Pancreas (tissue), 10 donors: ENCODE measurements at regions not wholly inside any gene's neighbourhood (a gene's known extent, or its start where the extent isn't known, plus 50 kb on each side); places are given as distances from the start of the nearest gene placed in this dataset.

Source experiments
- ATAC-seq, 4 donors: fragments of 200-7000 bp; cut with Tn5 transposase; one replicate each; pipeline versions ENCODE4 v1.8.0 to v1.9.1; 2020; ENCODE audit warnings: mild to moderate bottlenecking in 4 of 4, moderate library complexity in 4 of 4
- DNase-seq, 6 donors: peaks; one replicate each; pipeline ENCODE4 v3.0.0-alpha.2; 2020
- FAIRE-seq: peaks from 2 replicates; lab custom pipeline; 2012; peaks lifted over from hg19 to GRCh38; lab: Jason Lieb, UNC
- H3K27ac ChIP-seq, 4 donors: fragments of 200-600 bp; sonication (generic); 1 replicate in 3 of 4; 2 replicates in 1 of 4; pipeline versions ENCODE4 v1.5.0 to v1.8.0; 2020
- H3K27me3 ChIP-seq, 4 donors: fragments of 200-600 bp; one replicate each; pipeline ENCODE4 v1.8.0; 2021
- H3K36me3 ChIP-seq, 3 donors: fragments of 200-600 bp; sonication (generic) in 1 of 3; one replicate each; pipeline versions ENCODE4 v1.5.0 to v1.8.0; 2020 to 2021
- H3K4me1 ChIP-seq, 3 donors: fragments of 200-600 bp; one replicate each; pipeline ENCODE4 v1.8.0; 2021
- H3K4me3 ChIP-seq, 4 donors: fragments of 200-600 bp; sonication (generic) in 2 of 4; one replicate each; pipeline versions ENCODE4 v1.5.0 to v1.8.0; 2020 to 2021
- H3K9me3 ChIP-seq, 4 donors: fragments of 200-600 bp; one replicate each; pipeline ENCODE4 v1.8.0; 2021
- CTCF ChIP-seq, 4 donors: fragments of 200-600 bp; sonication (generic) in 3 of 4; IDR thresholded peaks; one replicate each; pipeline versions ENCODE4 v1.5.0 to v1.8.0; 2021; ENCODE audit warnings: antibody characterized with exemption in 4 of 4
- WGBS, 2 donors: extraction: QIAGEN DNeasy Blood & Tissue Kit; methylation state at CpG; one replicate each; pipeline ENCODE4 v1.1.7; 2013; 5-methylcytosine and 5-hydroxymethylcytosine counted together
- intact Hi-C, 3 donors: fragments of 100-400 bp; cut with DNase I; formaldehyde crosslinking; loops; one replicate each; pipeline versions ENCODE4 v1.11.1 to v1.14.2; 2022
- donor health status: healthy with polysubstance abuse.
- donor health status: DM: no; HTN: no; CAD: no; lungs with moderate emphysema.
- donor health status: DM: no; HTN: no; CAD: no.
- donor health status: control.
- donor health status: control.
- donor health status: Bipolar disorder and iron deficiency.
- donor health status: DM: yes; HTN: yes; CAD: no.
- donor health status: DM: no; HTN: no; CAD: no.
- donor health status: DM: no; HTN: no; CAD: no.
- donor health status: DM: yes; HTN: yes; CAD: no.

DNA sequence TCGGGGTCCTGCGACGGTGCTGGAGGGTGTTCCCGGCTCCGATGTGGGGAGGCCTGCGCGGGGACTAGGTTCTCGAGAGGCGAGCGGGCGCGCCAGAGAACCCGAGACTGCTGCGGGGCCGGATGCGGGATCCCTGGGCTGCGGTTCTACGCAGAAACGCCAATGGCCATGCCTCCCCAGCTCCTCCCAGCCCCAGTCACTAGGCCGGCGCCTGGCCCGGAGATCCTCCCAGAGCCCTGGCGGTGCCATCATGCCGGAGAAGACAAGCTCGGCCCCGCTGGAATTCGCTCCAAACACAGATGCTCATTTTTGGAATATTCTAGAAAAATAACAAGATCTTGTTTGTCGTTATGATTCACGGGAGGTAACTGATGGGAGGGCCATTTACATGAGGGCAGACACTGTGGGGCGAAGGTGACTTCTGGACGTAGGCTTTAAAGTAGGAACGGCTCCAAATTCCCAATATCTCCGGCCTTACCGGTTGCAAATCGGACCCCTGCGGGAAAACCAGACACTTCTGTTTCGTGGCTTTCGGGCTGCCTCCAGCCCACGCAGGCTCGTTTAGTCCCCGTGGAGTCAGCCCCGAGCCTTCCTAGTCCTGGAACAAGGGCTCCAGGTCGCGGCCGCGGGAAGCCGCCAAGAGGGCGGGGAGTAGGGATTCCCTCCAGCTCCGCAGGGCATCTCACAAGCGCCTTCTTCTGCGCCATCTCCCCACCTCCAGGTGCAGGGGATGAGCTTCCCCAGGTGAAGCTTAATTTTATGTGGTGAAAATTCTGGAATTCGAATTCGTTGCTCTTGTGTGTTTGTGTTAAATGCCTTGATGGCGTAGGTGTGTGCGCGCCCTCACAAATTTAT, 74.8 kb upstream of the POLG start:
- Histone ChIP-seq H3K27ac (no peak overlapping the region), H3K4me3 (peak overlapping the region in 2 of 4 donors; percentile 12 to 36), H3K36me3 (no peaks in the 10 kb centered on the region), H3K27me3 (peaks cover 0 to 72% (median 13%) of the 10 kb centered on the region in 4 donors), H3K4me1 (peaks cover 0 to 17% (median 10%) of the 10 kb centered on the region in 3 donors), H3K9me3 (no peaks in the 10 kb centered on the region)
- DNase-seq (no peak), FAIRE-seq (no peak), ATAC-seq (no peak)
- TF ChIP-seq CTCF (IDR thresholded peaks at IDR 0.05): no peak
- intact Hi-C loops: no loop called here
- WGBS, 2 donors: 23% methylated on average over 56 of the region's 56 CpGs

- no peak for FAIRE-seq
- ATAC-seq: peak in 2 of 4 donors; percentile 14 to 20
- no peak for TF ChIP-seq CTCF (IDR thresholded peaks at IDR 0.05)
- Histone ChIP-seq H3K9me3 (no peaks in the 10 kb centered on the region), H3K27ac (no peak overlapping the region), H3K4me3 (peak overlapping the region in 3 of 4 donors; percentile 4 to 36 (median 12)), H3K36me3 (no peaks in the 10 kb centered on the region), H3K4me1 (peaks cover 0 to 17% (median 10%) of the 10 kb centered on the region in 3 donors), H3K27me3 (peaks cover 0 to 74% (median 13%) of the 10 kb centered on the region in 4 donors)
- intact Hi-C loops: no loop called here
- WGBS, 2 donors: 8 to 9% methylated on average over 33 of the region's 33 CpGs
- no peak for DNase-seq
Observed at GRCh38 chr15:89408372-89409183, 74.0 kb upstream of the POLG start.

GRCh38 chr15:89406940-89407607, 72.5 kb upstream of the POLG start:
- DNase-seq (no peak), ATAC-seq (peak in 1 of 4 donors; percentile 35), FAIRE-seq (no peak)
- H3K27ac ChIP-seq: no peak overlapping the region
- TF ChIP-seq CTCF (IDR thresholded peaks at IDR 0.05): no peak
- H3K4me3 ChIP-seq: peak overlapping the region in 1 of 4 donors; percentile 25
- intact Hi-C loops: no loop called here
- peaks cover 0 to 69% (median 13%) of the 10 kb centered on the region in 4 donors for H3K27me3 ChIP-seq
- peaks cover 0 to 17% (median 10%) of the 10 kb centered on the region in 3 donors for H3K4me1 ChIP-seq
- H3K36me3 ChIP-seq: no peaks in the 10 kb centered on the region
- H3K9me3 ChIP-seq: no peaks in the 10 kb centered on the region
- WGBS, 2 donors: 3 to 4% methylated on average over 46 of the region's 46 CpGs

- intact Hi-C loops: no loop called here
Observed at GRCh38 chr15:89406218-89406939, 71.8 kb upstream of the POLG start.

More at GRCh38 chr15:89406218-89406939, 71.8 kb upstream of the POLG start:
- Histone ChIP-seq H3K4me1 (peaks cover 0 to 17% (median 10%) of the 10 kb centered on the region in 3 donors), H3K27me3 (peaks cover 0 to 63% (median 13%) of the 10 kb centered on the region in 4 donors), H3K36me3 (no peaks in the 10 kb centered on the region), H3K4me3 (peak overlapping the region in 1 of 4 donors; percentile 23), H3K9me3 (no peaks in the 10 kb centered on the region), H3K27ac (no peak overlapping the region)
- TF ChIP-seq CTCF (IDR thresholded peaks at IDR 0.05): no peak
- DNase-seq (no peak), ATAC-seq (no peak), FAIRE-seq (no peak)
- 6% methylated on average over 45 of the region's 45 CpGs for WGBS, 2 donors
